Mucosa of descending colon (tissue), 3 donors: ENCODE measurements at regions not wholly inside any gene's neighbourhood (a gene's known extent, or its start where the extent isn't known, plus 50 kb on each side); places are given as distances from the start of the nearest gene placed in this dataset.

Source experiments
- ATAC-seq: fragments of 200-7000 bp; cut with Tn5 transposase; one replicate; pipeline ENCODE4 v1.9.1; 2020; ENCODE audit warnings: mild to moderate bottlenecking, moderate library complexity
- DNase-seq, 3 donors: peaks; one replicate each; pipeline ENCODE4 v3.0.0-alpha.2; 2020
- H3K36me3 ChIP-seq: fragments of 200-600 bp; one replicate; pipeline ENCODE4 v1.8.0; 2021; ENCODE audit warnings: low read depth, mild to moderate bottlenecking
- H3K4me1 ChIP-seq: fragments of 200-600 bp; one replicate; pipeline ENCODE4 v1.8.0; 2021; ENCODE audit warnings: low read depth, mild to moderate bottlenecking
- H3K4me3 ChIP-seq: fragments of 200-600 bp; one replicate; pipeline ENCODE4 v1.8.0; 2021; ENCODE audit warnings: mild to moderate bottlenecking
- H3K9me3 ChIP-seq: fragments of 200-600 bp; one replicate; pipeline ENCODE4 v1.8.0; 2021; ENCODE audit warnings: mild to moderate bottlenecking
- intact Hi-C, 2 donors: fragments of 100-400 bp; cut with DNase I in 1 of 2; cut with micrococcal nuclease in 1 of 2; formaldehyde crosslinking; loops; one replicate each; pipeline versions ENCODE4 v1.11.0 to v1.11.1; 2022; cut with DNase I, micrococcal nuclease
- TF ChIP-seq, protein P1 (sequence below): fragments of 200-600 bp; IDR thresholded peaks from one replicate; pipeline ENCODE4 v1.8.0; 2022; ENCODE audit warnings: antibody characterized with exemption, mild to moderate bottlenecking
- donor health status: DM: no; HTN: no; CAD: no; lungs with moderate emphysema.
- donor health status: DM: no; HTN: no; CAD: no.
- donor health status: DM: no; HTN: yes; CAD: no.

DNA sequence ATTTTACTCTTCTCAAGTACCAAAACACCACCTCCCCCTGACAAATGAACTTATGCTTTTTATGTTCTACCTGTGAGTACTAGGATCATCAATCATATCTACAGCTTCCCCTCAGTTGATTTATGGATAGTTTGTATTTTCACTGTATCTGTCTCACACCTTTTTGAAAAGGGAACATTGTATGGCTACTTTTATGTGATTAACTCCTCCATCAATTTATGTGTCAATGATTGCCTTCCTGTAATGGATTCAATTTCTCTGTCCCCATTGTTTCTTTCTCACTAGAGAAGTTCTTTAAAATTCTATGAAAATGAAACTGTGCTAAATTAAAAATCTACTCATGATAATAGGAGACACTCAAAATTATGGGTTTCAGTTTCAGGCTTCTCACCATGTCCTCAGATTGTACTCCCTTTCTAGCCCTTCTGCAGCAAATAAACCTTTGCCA lies 935.0 kb downstream of the TRIB2 start:
- no peak for DNase-seq
- no peak overlapping the region for H3K4me3 ChIP-seq
- H3K4me1 ChIP-seq = no peaks in the 10 kb centered on the region
- intact Hi-C loops = no loop called here
- TF ChIP-seq, protein P1, sequence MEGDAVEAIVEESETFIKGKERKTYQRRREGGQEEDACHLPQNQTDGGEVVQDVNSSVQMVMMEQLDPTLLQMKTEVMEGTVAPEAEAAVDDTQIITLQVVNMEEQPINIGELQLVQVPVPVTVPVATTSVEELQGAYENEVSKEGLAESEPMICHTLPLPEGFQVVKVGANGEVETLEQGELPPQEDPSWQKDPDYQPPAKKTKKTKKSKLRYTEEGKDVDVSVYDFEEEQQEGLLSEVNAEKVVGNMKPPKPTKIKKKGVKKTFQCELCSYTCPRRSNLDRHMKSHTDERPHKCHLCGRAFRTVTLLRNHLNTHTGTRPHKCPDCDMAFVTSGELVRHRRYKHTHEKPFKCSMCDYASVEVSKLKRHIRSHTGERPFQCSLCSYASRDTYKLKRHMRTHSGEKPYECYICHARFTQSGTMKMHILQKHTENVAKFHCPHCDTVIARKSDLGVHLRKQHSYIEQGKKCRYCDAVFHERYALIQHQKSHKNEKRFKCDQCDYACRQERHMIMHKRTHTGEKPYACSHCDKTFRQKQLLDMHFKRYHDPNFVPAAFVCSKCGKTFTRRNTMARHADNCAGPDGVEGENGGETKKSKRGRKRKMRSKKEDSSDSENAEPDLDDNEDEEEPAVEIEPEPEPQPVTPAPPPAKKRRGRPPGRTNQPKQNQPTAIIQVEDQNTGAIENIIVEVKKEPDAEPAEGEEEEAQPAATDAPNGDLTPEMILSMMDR = no peak
- H3K36me3 ChIP-seq = no peaks in the 10 kb centered on the region
- H3K9me3 ChIP-seq = peaks cover 31% of the 10 kb centered on the region
- no peak for ATAC-seq

DNA sequence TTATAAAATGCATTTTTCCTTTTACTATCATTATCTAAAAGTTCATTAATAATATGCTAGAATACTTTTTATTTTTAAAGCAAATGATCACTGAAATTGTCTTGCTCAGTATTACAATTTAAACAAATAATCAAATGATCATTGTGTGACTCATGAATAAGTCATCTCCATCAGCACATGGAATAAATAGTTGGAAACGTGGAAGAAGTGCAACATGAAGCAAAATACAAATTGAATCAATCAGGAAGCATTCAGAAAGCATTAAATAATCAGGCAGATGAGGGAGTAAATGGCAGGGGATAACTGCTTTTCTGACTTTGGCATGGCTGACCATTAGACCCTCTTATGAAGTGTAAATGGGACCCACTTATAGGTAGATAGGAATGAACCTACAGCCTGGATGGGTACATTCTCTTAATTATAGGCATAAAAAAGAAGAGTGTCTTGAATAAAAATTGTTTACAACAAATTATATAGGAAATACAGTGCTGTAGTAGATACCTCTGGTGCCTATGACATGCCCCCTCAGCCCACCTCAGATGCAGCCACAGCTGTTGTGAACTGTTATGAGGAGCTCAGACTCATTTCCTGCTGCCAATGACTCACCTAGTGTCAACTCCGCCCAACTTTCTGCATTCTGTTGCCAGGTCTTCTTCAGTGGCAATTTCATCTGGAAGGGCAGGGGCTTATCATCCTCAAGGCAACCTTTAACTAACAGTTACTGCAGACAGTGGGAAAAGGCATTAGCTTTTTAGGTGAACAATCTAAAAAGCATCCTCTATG lies 936.0 kb downstream of the TRIB2 start:
- TF ChIP-seq, protein P1 = no peak
- DNase-seq (no peak), ATAC-seq (no peak)
- H3K9me3 ChIP-seq = peaks cover 24% of the 10 kb centered on the region
- H3K4me3 ChIP-seq = no peak overlapping the region
- intact Hi-C loops = no loop called here
- H3K36me3 ChIP-seq = no peaks in the 10 kb centered on the region
- H3K4me1 ChIP-seq = no peaks in the 10 kb centered on the region

DNA sequence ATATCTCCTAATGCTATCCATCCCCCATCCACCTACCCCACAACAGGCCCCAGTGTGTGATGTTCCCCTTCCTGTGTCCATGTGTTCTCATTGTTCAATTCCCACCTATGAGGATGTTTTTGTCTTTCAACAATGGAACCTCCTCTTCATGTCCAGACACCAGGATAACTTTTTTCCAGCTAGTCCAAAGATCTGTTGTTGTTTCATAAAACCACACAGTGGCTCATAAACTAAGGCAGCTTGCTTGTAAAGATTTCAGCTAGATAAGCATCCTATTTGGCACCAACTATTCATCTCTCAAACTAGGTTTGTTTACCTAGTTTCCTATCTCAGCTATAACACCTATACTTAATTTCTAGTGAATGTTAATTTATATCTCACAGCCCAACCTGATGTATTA lies 937.7 kb downstream of the TRIB2 start:
- peaks cover 12% of the 10 kb centered on the region for H3K9me3 ChIP-seq
- H3K4me1 ChIP-seq = no peaks in the 10 kb centered on the region
- DNase-seq (no peak), ATAC-seq (no peak)
- intact Hi-C loops = no loop called here
- TF ChIP-seq, protein P1 = no peak
- H3K36me3 ChIP-seq = no peaks in the 10 kb centered on the region
- no peak overlapping the region for H3K4me3 ChIP-seq

DNA sequence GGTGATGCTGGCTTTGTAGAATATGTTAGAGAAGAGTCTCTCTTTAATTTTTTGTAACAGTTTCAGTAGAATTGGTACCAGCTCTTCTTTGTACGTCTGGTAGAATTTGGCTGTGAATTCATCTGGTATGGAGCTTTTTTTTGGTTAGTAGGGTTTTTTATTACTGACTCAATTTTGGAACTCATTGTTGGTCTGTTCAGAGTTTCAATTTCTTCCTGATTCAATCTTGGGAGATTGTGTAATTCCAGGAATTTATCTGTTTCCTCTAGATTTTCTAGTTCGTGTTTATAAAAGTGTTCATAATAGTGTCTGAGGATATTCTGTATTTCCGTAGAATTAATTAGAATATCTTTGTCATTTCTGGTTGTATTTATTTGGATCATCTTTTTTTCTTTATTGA lies 943.5 kb downstream of the TRIB2 start:
- TF ChIP-seq, protein P1 = no peak
- DNase-seq = no peak
- Histone ChIP-seq H3K4me3 (no peak overlapping the region), H3K9me3 (peaks cover 10% of the 10 kb centered on the region), H3K36me3 (no peaks in the 10 kb centered on the region), H3K4me1 (no peaks in the 10 kb centered on the region)
- ATAC-seq = no peak
- intact Hi-C loops = no loop called here

DNA sequence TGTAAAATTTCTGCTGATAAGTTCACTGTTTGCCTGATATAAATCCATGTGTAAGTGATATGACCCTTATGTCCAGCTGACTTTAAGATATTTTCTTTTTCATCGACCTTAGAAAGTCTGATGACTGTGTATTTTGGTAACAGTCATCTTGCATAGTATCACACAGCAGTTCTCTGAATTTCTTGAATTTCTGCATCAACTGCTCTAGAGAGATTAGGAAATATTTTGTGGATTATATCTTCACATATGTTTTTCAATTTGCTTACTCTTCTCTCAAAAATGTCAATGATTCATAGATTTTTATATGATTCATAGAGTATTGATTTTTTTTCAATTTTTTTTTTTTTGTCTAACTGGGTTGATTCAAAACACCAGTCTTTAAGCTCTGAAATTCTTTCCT lies 945.3 kb downstream of the TRIB2 start:
- DNase-seq (no peak), ATAC-seq (no peak)
- TF ChIP-seq, protein P1 = no peak
- intact Hi-C loops = no loop called here
- Histone ChIP-seq H3K4me1 (no peaks in the 10 kb centered on the region), H3K9me3 (peaks cover 14% of the 10 kb centered on the region), H3K36me3 (no peaks in the 10 kb centered on the region), H3K4me3 (no peak overlapping the region)
